ENCODE measurements at regions not wholly inside any gene's neighbourhood (a gene's known extent, or its start where the extent isn't known, plus 50 kb on each side); places are given as distances from the start of the nearest gene placed in this dataset.
"Not testable (repeated sequence)": the region's sequence is repeated elsewhere in the genome, so short reads cannot be mapped to it uniquely, and the experiment has no call there.

GRCh38 chrX:55142206-55142918, 53.5 kb downstream of the PAGE2 start:
- no peak for DNase-seq (ENCODE audit: low read depth)

- DNase-seq (ENCODE audit: low read depth) = no peak
Measured at GRCh38 chrX:55142919-55143310, 54.1 kb downstream of the PAGE2 start.

GRCh38 chrX:55143621-55144020, 54.8 kb downstream of the PAGE2 start:
- DNase-seq (ENCODE audit: low read depth) = no peak

- DNase-seq (ENCODE audit: low read depth) = no peak
Measured at GRCh38 chrX:55144697-55145096, 55.9 kb downstream of the PAGE2 start.

- no peak for DNase-seq (ENCODE audit: low read depth)
Measured at GRCh38 chrX:55149242-55149641, 60.4 kb downstream of the PAGE2 start.

GRCh38 chrX:55151199-55151598, 62.4 kb downstream of the PAGE2 start:
- DNase-seq (ENCODE audit: low read depth) = no peak

GRCh38 chrX:55159551-55159950, 60.6 kb upstream of the PAGE5 start:
- no peak for DNase-seq (ENCODE audit: low read depth)

- DNase-seq (ENCODE audit: low read depth) = peak; percentile 75
Measured at GRCh38 chrX:55160685-55161552, 59.2 kb upstream of the PAGE5 start.

GRCh38 chrX:55161581-55161980, 58.6 kb upstream of the PAGE5 start:
- no peak for DNase-seq (ENCODE audit: low read depth)

GRCh38 chrX:55163171-55163570, 57.0 kb upstream of the PAGE5 start:
- no peak for DNase-seq (ENCODE audit: low read depth)

GRCh38 chrX:55165026-55165425, 55.1 kb upstream of the PAGE5 start:
- DNase-seq (ENCODE audit: low read depth) = not testable (repeated sequence)

- DNase-seq (ENCODE audit: low read depth) = no peak
Measured at GRCh38 chrX:55167124-55167803, 52.9 kb upstream of the PAGE5 start.

GRCh38 chrX:55167901-55168300, 52.2 kb upstream of the PAGE5 start:
- no peak for DNase-seq (ENCODE audit: low read depth)

GRCh38 chrX:55169782-55170181, 50.4 kb upstream of the PAGE5 start:
- no peak for DNase-seq (ENCODE audit: low read depth)
